ENCODE measurements at regions not wholly inside any gene's neighbourhood (a gene's known extent, or its start where the extent isn't known, plus 50 kb on each side); places are given as distances from the start of the nearest gene placed in this dataset.

DNA sequence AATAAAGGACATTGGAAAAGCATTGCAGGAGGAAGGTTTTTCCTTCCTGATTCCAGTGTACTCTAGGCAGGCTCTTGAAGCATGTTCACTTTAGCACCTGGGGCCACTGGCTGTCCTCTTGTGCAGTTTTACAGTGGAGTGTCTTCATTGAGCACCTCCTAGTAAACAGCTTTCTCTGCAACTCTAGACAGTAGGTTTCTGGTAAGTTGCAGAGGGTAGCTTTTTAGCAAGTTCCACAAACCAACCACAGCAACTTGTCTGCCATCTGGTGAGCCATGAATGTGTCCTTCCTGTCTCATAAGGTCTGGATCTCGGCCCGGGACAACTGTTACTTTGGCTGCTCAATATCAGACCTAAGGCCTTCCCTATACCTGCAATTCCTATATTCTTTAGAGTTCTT is 488.0 kb downstream of the MAN2A1 start:
- TF ChIP-seq RAD21 (conservative IDR thresholded peaks at IDR 0.05 in 1 of 2, IDR thresholded peaks at IDR 0.05 in 1 of 2) (no peak), POLR2AphosphoS2 (conservative IDR thresholded peaks at IDR 0.05; ENCODE audit: low read length) (no peak), EHMT2 (IDR thresholded peaks at IDR 0.05; ENCODE audit: low read depth) (no peak), SMC3 (IDR thresholded peaks at IDR 0.05) (no peak), FOSL2 (IDR thresholded peaks at IDR 0.05) (no peak), FOSL2 (CRISPR knock-in tag; IDR thresholded peaks at IDR 0.05) (no peak), BHLHE40 (IDR thresholded peaks at IDR 0.05; ENCODE audit: low read depth, low read length) (no peak), EP300 (IDR thresholded peaks at IDR 0.05) (no peak)
- TF ChIP-seq, protein P1, sequence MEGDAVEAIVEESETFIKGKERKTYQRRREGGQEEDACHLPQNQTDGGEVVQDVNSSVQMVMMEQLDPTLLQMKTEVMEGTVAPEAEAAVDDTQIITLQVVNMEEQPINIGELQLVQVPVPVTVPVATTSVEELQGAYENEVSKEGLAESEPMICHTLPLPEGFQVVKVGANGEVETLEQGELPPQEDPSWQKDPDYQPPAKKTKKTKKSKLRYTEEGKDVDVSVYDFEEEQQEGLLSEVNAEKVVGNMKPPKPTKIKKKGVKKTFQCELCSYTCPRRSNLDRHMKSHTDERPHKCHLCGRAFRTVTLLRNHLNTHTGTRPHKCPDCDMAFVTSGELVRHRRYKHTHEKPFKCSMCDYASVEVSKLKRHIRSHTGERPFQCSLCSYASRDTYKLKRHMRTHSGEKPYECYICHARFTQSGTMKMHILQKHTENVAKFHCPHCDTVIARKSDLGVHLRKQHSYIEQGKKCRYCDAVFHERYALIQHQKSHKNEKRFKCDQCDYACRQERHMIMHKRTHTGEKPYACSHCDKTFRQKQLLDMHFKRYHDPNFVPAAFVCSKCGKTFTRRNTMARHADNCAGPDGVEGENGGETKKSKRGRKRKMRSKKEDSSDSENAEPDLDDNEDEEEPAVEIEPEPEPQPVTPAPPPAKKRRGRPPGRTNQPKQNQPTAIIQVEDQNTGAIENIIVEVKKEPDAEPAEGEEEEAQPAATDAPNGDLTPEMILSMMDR (IDR thresholded peaks at IDR 0.05): no peak
- TF ChIP-seq, protein P2, sequence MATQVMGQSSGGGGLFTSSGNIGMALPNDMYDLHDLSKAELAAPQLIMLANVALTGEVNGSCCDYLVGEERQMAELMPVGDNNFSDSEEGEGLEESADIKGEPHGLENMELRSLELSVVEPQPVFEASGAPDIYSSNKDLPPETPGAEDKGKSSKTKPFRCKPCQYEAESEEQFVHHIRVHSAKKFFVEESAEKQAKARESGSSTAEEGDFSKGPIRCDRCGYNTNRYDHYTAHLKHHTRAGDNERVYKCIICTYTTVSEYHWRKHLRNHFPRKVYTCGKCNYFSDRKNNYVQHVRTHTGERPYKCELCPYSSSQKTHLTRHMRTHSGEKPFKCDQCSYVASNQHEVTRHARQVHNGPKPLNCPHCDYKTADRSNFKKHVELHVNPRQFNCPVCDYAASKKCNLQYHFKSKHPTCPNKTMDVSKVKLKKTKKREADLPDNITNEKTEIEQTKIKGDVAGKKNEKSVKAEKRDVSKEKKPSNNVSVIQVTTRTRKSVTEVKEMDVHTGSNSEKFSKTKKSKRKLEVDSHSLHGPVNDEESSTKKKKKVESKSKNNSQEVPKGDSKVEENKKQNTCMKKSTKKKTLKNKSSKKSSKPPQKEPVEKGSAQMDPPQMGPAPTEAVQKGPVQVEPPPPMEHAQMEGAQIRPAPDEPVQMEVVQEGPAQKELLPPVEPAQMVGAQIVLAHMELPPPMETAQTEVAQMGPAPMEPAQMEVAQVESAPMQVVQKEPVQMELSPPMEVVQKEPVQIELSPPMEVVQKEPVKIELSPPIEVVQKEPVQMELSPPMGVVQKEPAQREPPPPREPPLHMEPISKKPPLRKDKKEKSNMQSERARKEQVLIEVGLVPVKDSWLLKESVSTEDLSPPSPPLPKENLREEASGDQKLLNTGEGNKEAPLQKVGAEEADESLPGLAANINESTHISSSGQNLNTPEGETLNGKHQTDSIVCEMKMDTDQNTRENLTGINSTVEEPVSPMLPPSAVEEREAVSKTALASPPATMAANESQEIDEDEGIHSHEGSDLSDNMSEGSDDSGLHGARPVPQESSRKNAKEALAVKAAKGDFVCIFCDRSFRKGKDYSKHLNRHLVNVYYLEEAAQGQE (IDR thresholded peaks at IDR 0.05): no peak
- TF ChIP-seq, protein P3, sequence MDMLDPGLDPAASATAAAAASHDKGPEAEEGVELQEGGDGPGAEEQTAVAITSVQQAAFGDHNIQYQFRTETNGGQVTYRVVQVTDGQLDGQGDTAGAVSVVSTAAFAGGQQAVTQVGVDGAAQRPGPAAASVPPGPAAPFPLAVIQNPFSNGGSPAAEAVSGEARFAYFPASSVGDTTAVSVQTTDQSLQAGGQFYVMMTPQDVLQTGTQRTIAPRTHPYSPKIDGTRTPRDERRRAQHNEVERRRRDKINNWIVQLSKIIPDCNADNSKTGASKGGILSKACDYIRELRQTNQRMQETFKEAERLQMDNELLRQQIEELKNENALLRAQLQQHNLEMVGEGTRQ (IDR thresholded peaks at IDR 0.05): no peak
- TF ChIP-seq, protein P4, sequence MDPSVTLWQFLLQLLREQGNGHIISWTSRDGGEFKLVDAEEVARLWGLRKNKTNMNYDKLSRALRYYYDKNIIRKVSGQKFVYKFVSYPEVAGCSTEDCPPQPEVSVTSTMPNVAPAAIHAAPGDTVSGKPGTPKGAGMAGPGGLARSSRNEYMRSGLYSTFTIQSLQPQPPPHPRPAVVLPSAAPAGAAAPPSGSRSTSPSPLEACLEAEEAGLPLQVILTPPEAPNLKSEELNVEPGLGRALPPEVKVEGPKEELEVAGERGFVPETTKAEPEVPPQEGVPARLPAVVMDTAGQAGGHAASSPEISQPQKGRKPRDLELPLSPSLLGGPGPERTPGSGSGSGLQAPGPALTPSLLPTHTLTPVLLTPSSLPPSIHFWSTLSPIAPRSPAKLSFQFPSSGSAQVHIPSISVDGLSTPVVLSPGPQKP (IDR thresholded peaks at IDR 0.05; ENCODE audit: low read depth, low read length): no peak
